ENCODE measurements at regions not wholly inside any gene's neighbourhood (a gene's known extent, or its start where the extent isn't known, plus 50 kb on each side); places are given as distances from the start of the nearest gene placed in this dataset.

DNA sequence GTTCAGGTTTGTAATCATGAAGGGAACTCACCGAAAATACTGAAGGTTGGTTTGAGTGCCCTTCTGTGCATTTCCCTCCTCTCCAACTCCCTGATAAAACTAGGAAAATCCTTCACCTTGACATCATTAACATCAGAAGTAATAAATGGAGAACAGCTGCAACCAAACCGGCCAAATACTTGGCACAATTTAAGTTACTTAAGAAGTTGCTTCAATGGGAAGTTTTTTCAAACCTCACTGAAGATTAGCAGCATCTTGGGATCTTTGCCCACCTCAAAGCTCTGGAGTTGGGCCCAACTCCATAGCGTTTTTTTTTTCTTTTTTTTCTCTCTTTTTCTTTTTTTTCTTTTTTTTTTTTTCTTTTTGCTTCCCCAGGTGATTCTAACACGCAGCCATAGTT is 784.8 kb downstream of the KCNA4 start:
- TF ChIP-seq POLR2A (IDR thresholded peaks at IDR 0.05): no peak
- TF ChIP-seq, protein P1, sequence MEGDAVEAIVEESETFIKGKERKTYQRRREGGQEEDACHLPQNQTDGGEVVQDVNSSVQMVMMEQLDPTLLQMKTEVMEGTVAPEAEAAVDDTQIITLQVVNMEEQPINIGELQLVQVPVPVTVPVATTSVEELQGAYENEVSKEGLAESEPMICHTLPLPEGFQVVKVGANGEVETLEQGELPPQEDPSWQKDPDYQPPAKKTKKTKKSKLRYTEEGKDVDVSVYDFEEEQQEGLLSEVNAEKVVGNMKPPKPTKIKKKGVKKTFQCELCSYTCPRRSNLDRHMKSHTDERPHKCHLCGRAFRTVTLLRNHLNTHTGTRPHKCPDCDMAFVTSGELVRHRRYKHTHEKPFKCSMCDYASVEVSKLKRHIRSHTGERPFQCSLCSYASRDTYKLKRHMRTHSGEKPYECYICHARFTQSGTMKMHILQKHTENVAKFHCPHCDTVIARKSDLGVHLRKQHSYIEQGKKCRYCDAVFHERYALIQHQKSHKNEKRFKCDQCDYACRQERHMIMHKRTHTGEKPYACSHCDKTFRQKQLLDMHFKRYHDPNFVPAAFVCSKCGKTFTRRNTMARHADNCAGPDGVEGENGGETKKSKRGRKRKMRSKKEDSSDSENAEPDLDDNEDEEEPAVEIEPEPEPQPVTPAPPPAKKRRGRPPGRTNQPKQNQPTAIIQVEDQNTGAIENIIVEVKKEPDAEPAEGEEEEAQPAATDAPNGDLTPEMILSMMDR (IDR thresholded peaks at IDR 0.05 in 4 of 5, conservative IDR thresholded peaks at IDR 0.05 in 1 of 5): no peak
